ENCODE measurements at regions not wholly inside any gene's neighbourhood (a gene's known extent, or its start where the extent isn't known, plus 50 kb on each side); places are given as distances from the start of the nearest gene placed in this dataset.

- TF ChIP-seq FOXP2 (optimal IDR thresholded peaks at IDR 0.05; ENCODE audit: borderline replicate concordance, extremely low read depth, extremely low read length, insufficient read depth) (no peak), SIN3A (IDR thresholded peaks at IDR 0.05; ENCODE audit: borderline replicate concordance, insufficient read depth, low read length) (no peak), TAF1 (IDR thresholded peaks at IDR 0.05; ENCODE audit: borderline replicate concordance, insufficient read depth, low read length) (no peak), POLR2AphosphoS5 (IDR thresholded peaks at IDR 0.05; ENCODE audit: low read depth, low read length) (no peak), REST (IDR thresholded peaks at IDR 0.05; ENCODE audit: insufficient read depth in 1 of 2, low read depth in 2 of 2, low read length in 2 of 2) (no peak)
These were observed 599.8 kb downstream of the AJAP1 start for GRCh38 chr1:5254131-5254725.

GRCh38 chr1:5253036-5253435 lies 598.6 kb downstream of the AJAP1 start:
- no peak for TF ChIP-seq POLR2AphosphoS5 (IDR thresholded peaks at IDR 0.05; ENCODE audit: low read depth, low read length)
- no peak for TF ChIP-seq FOXP2 (optimal IDR thresholded peaks at IDR 0.05; ENCODE audit: borderline replicate concordance, extremely low read depth, extremely low read length, insufficient read depth)
- no peak for TF ChIP-seq REST (IDR thresholded peaks at IDR 0.05; ENCODE audit: insufficient read depth in 1 of 2, low read depth in 2 of 2, low read length in 2 of 2)
- no peak for TF ChIP-seq TAF1 (IDR thresholded peaks at IDR 0.05; ENCODE audit: borderline replicate concordance, insufficient read depth, low read length)
- TF ChIP-seq SIN3A (IDR thresholded peaks at IDR 0.05; ENCODE audit: borderline replicate concordance, insufficient read depth, low read length): no peak

GRCh38 chr1:5250336-5250735 lies 595.9 kb downstream of the AJAP1 start:
- no peak for TF ChIP-seq FOXP2 (optimal IDR thresholded peaks at IDR 0.05; ENCODE audit: borderline replicate concordance, extremely low read depth, extremely low read length, insufficient read depth)
- TF ChIP-seq REST (IDR thresholded peaks at IDR 0.05; ENCODE audit: insufficient read depth in 1 of 2, low read depth in 2 of 2, low read length in 2 of 2): no peak
- TF ChIP-seq TAF1 (IDR thresholded peaks at IDR 0.05; ENCODE audit: borderline replicate concordance, insufficient read depth, low read length): no peak
- TF ChIP-seq POLR2AphosphoS5 (IDR thresholded peaks at IDR 0.05; ENCODE audit: low read depth, low read length): no peak
- TF ChIP-seq SIN3A (IDR thresholded peaks at IDR 0.05; ENCODE audit: borderline replicate concordance, insufficient read depth, low read length): no peak

GRCh38 chr1:5245348-5245747 lies 590.9 kb downstream of the AJAP1 start:
- no peak for TF ChIP-seq FOXP2 (optimal IDR thresholded peaks at IDR 0.05; ENCODE audit: borderline replicate concordance, extremely low read depth, extremely low read length, insufficient read depth)
- TF ChIP-seq SIN3A (IDR thresholded peaks at IDR 0.05; ENCODE audit: borderline replicate concordance, insufficient read depth, low read length): no peak
- no peak for TF ChIP-seq REST (IDR thresholded peaks at IDR 0.05; ENCODE audit: insufficient read depth in 1 of 2, low read depth in 2 of 2, low read length in 2 of 2)

All from PFSK-1 (cell line).